HG03460 (cell line): ENCODE measurements at regions not wholly inside any gene's neighbourhood (a gene's known extent, or its start where the extent isn't known, plus 50 kb on each side); places are given as distances from the start of the nearest gene placed in this dataset.
"Not testable (repeated sequence)": the region's sequence is repeated elsewhere in the genome, so short reads cannot be mapped to it uniquely, and the experiment has no call there.

ENCODE experiments used
- ATAC-seq: cut with Tn5 transposase; IDR thresholded peaks from one replicate; pipeline ENCODE4 v1.9.1; 2021; ENCODE audit not compliant: unreplicated experiment

- no peak for ATAC-seq
These were observed 105.7 kb downstream of the LCA5 start for GRCh38 chr6:79431537-79431933.

GRCh38 chr6:79430913-79431536, 106.2 kb downstream of the LCA5 start:
- no peak for ATAC-seq

- no peak for ATAC-seq
These were observed 109.5 kb downstream of the LCA5 start for GRCh38 chr6:79427721-79428120.

- ATAC-seq: no peak
These were observed 110.5 kb downstream of the LCA5 start for GRCh38 chr6:79426625-79427278.

DNA sequence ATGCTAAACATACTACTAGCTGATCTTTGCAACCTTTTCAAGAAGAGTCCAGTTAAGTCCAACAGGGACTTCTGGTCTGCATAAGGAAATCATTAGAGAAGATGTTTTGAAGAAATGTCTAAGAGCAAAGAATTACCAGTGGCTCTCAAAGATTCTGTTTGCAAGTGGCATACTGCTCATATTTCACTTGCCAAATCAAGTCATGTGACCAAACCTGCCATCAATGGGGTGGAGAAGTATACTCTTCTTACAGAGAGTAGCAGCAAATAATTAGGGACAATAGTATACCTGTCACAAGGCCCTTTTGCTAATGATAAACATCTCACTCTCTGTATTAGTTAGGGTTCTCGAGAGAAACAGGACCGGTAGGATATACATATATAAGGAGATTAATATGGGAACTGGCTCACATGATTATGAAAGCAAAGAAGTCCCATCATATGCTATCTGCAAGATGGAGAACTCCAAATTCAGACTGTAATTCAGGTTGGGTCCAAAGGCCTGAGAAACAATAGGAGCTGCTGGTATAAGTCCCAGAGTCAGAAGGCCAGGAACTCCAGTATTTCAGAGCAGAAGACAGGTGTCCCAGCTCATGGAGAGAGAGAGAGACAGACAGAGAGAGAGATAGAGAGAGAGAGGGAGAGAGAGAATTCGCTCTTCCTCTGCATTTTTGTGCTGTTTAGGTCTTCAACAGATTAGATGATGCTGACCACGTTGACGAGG, 111.5 kb downstream of the LCA5 start:
- no peak for ATAC-seq

- no peak for ATAC-seq
These were observed 114.0 kb downstream of the LCA5 start for GRCh38 chr6:79423216-79423615.

- no peak for ATAC-seq
These were observed 114.6 kb downstream of the LCA5 start for GRCh38 chr6:79422666-79423065.

GRCh38 chr6:79421707-79422484, 115.3 kb downstream of the LCA5 start:
- peak; percentile 72 for ATAC-seq

- ATAC-seq: no peak
These were observed 116.2 kb downstream of the LCA5 start for GRCh38 chr6:79421001-79421411.

DNA sequence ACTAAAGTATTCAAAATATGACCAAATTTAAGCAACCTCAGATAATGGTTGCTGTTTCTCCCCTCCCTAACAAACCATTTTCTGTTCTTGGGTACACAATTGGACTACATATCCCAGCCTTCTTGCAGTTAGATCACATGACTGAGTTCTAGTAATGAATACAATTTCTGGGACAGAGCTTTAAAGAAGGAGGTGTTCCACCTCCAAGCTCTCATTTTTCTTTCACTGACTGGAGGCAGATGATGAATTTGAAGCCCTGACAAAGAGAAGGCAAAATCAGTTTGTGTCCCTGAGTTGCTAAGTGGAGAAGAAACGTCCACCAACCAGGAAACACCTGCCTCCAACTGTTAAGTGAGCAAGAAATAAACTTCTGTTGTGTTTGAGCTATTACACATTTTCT, 117.2 kb downstream of the LCA5 start:
- ATAC-seq: no peak

GRCh38 chr6:79416931-79417330, 120.3 kb downstream of the LCA5 start:
- ATAC-seq: no peak

GRCh38 chr6:79413562-79414002, 123.6 kb downstream of the LCA5 start:
- ATAC-seq: no peak

- no peak for ATAC-seq
These were observed 126.4 kb downstream of the LCA5 start for GRCh38 chr6:79410806-79411205.

DNA sequence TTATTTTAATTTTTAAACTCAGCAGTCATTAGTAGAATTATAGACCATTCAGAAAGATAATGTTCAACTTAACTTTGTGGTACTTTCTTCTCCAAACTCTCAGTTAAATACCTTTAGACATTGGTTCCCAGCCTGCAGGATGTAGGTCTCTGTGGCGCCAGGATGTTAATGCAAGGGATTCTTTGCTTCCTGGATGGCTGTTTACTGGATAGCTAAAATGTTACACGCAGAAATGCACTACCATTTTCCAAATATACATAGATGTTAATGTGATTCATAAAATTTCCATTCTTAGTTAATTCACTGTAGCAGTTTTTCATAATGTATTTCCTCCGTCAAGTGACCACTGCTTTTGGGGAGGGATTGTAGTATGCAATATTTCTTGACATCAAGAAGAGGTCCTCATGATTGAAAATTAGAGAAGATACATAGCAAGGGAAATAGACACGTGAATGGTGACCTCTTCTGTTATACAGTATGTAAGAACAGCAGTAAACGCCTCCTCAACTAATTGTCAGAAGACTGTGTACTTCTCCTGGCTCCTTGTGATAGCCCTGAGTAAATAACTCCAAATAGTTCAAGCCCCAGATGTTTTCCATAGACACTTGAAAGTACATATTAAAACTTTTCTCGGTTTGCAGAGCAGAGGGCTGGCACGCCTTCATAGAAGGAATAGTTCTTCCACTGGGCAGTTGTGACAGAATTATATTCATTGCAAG, 128.8 kb downstream of the LCA5 start:
- ATAC-seq: no peak

GRCh38 chr6:79404677-79405076, 132.6 kb downstream of the LCA5 start:
- no peak for ATAC-seq

DNA sequence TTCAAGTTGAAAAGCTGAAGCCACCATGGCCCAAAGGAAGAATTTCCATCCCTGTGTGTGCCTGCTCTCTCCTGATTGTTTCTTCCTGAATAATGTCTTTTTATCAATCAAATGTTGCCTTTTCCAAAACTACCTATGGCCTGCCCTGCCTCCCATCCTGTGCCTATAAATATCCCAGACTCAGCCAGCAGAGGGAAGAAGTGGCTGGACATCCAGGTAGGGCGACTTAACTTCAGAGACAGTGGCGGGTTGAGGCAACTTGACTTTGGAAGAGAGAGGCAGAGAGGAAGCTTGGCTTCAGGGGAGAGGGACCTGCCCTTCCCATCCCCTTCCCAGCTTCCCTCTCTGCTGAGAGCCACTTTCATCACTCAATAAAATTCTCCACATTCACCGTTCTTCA, 133.0 kb downstream of the LCA5 start:
- ATAC-seq: no peak

GRCh38 chr6:79403563-79403962, 133.7 kb downstream of the LCA5 start:
- no peak for ATAC-seq

- no peak for ATAC-seq
These were observed 134.1 kb downstream of the LCA5 start for GRCh38 chr6:79403086-79403485.

- no peak for ATAC-seq
These were observed 137.7 kb downstream of the LCA5 start for GRCh38 chr6:79399499-79399898.

DNA sequence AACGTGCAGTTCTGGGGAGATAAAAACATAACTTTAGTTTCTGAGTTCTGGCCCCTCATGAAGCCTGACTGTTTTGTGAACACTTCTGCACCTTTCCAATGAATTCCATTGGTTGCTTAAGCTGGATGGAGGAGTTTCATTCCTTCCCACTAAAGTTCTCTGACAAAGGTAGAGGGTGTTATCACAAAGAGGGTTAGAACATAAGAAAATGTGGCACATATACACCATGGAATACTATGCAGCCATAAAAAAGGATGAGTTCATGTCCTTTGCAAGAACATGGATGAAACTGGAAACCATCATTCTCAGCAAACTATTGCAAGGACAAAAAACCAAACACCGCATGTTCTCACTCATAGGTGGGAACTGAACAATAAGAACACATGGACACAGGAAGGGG, 138.6 kb downstream of the LCA5 start:
- ATAC-seq: not testable (repeated sequence)

GRCh38 chr6:79396625-79397024, 140.6 kb downstream of the LCA5 start:
- no peak for ATAC-seq
